DND-41 (cell line): ENCODE measurements at regions not wholly inside any gene's neighbourhood (a gene's known extent, or its start where the extent isn't known, plus 50 kb on each side); places are given as distances from the start of the nearest gene placed in this dataset.
A peak's percentile ranks its signal among the peaks of the same experiment; 100 is the strongest.

Experiments used
- EZH2 ChIP-seq: IDR thresholded peaks from 3 replicates; pipeline ENCODE4 v1.6.1; 2012; ENCODE audit warnings: borderline replicate concordance, low read depth, mild to moderate bottlenecking, moderate library complexity, low read length, inconsistent platforms; ENCODE audit not compliant: severe bottlenecking
- TF ChIP-seq, protein P1 (sequence below): IDR thresholded peaks from 2 replicates; pipeline ENCODE4 v1.5.1; 2012; ENCODE audit warnings: borderline replicate concordance, low read length, moderate library complexity, mild to moderate bottlenecking; ENCODE audit not compliant: poor library complexity, severe bottlenecking; ENCODE audit errors: extremely low read depth

DNA sequence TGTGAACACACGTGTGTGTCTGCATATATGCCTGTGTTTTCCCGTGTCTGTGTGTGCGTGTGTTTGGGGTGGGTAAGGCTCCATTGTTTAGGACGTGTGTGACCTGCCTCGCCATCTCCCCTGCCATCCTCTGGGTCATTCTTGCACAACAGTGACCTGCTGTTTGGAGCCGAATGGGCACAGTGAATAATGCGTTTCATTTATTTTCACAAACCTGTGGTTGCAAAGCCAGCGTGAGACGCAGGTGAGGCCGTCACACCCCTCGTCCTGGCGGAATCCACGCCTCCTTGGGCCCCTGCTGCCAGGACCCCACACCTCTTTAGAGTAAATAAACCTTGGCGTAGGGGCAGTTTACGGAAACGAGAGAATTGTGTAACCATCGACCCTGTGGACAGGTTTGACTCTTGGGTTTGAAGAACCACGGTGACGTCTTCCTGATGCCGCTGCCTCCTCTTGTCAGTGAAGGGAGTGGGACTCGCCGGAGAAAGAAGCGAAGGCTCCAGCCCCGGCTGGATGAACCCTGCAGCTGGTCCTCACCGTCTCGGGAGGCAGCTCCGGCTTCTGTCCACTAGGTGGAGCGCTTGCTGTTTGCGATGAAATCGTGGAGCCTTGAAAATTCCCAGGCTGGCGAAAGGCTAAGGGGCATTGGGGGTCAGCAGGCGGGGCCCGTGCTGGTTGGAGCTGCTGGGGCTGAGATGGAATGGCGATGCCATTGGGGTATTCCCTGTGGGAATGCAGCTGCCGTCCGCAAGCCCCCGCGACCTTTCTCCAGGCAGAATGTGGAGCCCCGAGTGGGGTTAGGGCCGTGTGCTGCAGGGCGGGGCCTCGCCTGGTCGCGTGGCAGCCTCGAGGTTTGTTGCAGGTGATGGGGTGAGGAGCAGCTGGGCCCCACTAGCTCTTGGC, 81.1 kb downstream of the RTP5 start:
- TF ChIP-seq, protein P1, sequence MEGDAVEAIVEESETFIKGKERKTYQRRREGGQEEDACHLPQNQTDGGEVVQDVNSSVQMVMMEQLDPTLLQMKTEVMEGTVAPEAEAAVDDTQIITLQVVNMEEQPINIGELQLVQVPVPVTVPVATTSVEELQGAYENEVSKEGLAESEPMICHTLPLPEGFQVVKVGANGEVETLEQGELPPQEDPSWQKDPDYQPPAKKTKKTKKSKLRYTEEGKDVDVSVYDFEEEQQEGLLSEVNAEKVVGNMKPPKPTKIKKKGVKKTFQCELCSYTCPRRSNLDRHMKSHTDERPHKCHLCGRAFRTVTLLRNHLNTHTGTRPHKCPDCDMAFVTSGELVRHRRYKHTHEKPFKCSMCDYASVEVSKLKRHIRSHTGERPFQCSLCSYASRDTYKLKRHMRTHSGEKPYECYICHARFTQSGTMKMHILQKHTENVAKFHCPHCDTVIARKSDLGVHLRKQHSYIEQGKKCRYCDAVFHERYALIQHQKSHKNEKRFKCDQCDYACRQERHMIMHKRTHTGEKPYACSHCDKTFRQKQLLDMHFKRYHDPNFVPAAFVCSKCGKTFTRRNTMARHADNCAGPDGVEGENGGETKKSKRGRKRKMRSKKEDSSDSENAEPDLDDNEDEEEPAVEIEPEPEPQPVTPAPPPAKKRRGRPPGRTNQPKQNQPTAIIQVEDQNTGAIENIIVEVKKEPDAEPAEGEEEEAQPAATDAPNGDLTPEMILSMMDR, result peak; percentile 94
- TF ChIP-seq EZH2, result no peak
